Liver (tissue), 8 donors: ENCODE measurements at regions not wholly inside any gene's neighbourhood (a gene's known extent, or its start where the extent isn't known, plus 50 kb on each side); places are given as distances from the start of the nearest gene placed in this dataset.
"Not testable (repeated sequence)": the region's sequence is repeated elsewhere in the genome, so short reads cannot be mapped to it uniquely, and the experiment has no call there.

Source experiments
- DNase-seq: peaks from one replicate; pipeline ENCODE4 v3.0.0-alpha.2; 2017; ENCODE audit warnings: low spot score
- H3K27ac ChIP-seq, 2 donors: one replicate each; pipeline ENCODE4 v1.7.0; 2013; ENCODE audit warnings: inconsistent platforms in 2 of 2, low read length in 2 of 2, control low read depth in 1 of 2, low read depth in 1 of 2, mild to moderate bottlenecking in 1 of 2
- H3K27me3 ChIP-seq, 4 donors: one replicate each; pipeline versions ENCODE4 v1.6.1 to v1.7.0; 2013; ENCODE audit warnings: low read length in 3 of 4, inconsistent platforms in 1 of 4, mild to moderate bottlenecking in 1 of 4, moderate library complexity in 1 of 4; ENCODE audit not compliant: control insufficient read depth in 4 of 4, insufficient read depth in 4 of 4
- H3K36me3 ChIP-seq, 4 donors: one replicate each; pipeline versions ENCODE4 v1.6.1 to v1.7.0; 2013; ENCODE audit warnings: low read length in 3 of 4, mild to moderate bottlenecking in 3 of 4, low read depth in 1 of 4, moderate library complexity in 1 of 4; ENCODE audit not compliant: control insufficient read depth in 4 of 4, insufficient read depth in 3 of 4
- H3K4me1 ChIP-seq, 4 donors: one replicate each; pipeline versions ENCODE4 v1.6.1 to v1.7.0; 2013; ENCODE audit warnings: low read length in 3 of 4, mild to moderate bottlenecking in 3 of 4, moderate library complexity in 1 of 4; ENCODE audit not compliant: control insufficient read depth in 4 of 4, insufficient read depth in 4 of 4
- H3K4me3 ChIP-seq, 3 donors: one replicate each; pipeline versions ENCODE4 v1.6.1 to v1.7.0; 2013; ENCODE audit warnings: low read length in 3 of 3, control low read depth in 1 of 3, low read depth in 1 of 3, mild to moderate bottlenecking in 1 of 3
- H3K9ac ChIP-seq, 2 donors: one replicate each; pipeline ENCODE4 v1.7.0; 2013; ENCODE audit warnings: low read length in 2 of 2, mild to moderate bottlenecking in 2 of 2, moderate library complexity in 2 of 2, control low read depth in 1 of 2, low read depth in 1 of 2
- H3K9me3 ChIP-seq, 4 donors: one replicate each; pipeline versions ENCODE4 v1.6.1 to v1.7.0; 2013; ENCODE audit warnings: low read length in 3 of 4; ENCODE audit not compliant: control insufficient read depth in 4 of 4
- ATF3 ChIP-seq: IDR thresholded peaks from 2 replicates; pipeline ENCODE4 v1.6.1; 2016; ENCODE audit warnings: antibody characterized with exemption
- CTCF ChIP-seq: fragments of 150-350 bp; IDR thresholded peaks from 2 replicates; pipeline ENCODE4 v1.5.1; 2017; ENCODE audit warnings: improper control_type of control experiment, low read depth, low read length; ENCODE audit not compliant: missing input control
- EGR1 ChIP-seq, 2 donors: IDR thresholded peaks; 2 replicates each; pipeline ENCODE4 v1.6.1; 2016 to 2018; ENCODE audit warnings: antibody characterized with exemption in 2 of 2, low read depth in 2 of 2
- FOXA1 ChIP-seq: IDR thresholded peaks from 2 replicates; pipeline ENCODE4 v1.6.1; 2016; ENCODE audit warnings: antibody characterized with exemption
- FOXA2 ChIP-seq: IDR thresholded peaks from 2 replicates; pipeline ENCODE4 v1.6.1; 2016; ENCODE audit warnings: antibody characterized with exemption
- GABPA ChIP-seq, 2 donors: IDR thresholded peaks in 1 of 2; conservative IDR thresholded peaks in 1 of 2; 2 replicates each; pipeline ENCODE4 v1.6.1; 2016; ENCODE audit warnings: antibody characterized with exemption in 2 of 2, mild to moderate bottlenecking in 1 of 2, moderate library complexity in 1 of 2
- HNF4A ChIP-seq, 2 donors: conservative IDR thresholded peaks; 2 replicates each; pipeline ENCODE4 v1.6.1; 2016; ENCODE audit warnings: antibody characterized with exemption in 2 of 2, mild to moderate bottlenecking in 2 of 2
- HNF4G ChIP-seq: IDR thresholded peaks from 2 replicates; pipeline ENCODE4 v1.6.1; 2016; ENCODE audit warnings: antibody characterized with exemption
- JUND ChIP-seq, 2 donors: IDR thresholded peaks; 2 replicates each; pipeline ENCODE4 v1.6.1; 2016; ENCODE audit warnings: antibody characterized with exemption in 2 of 2
- NR2F2 ChIP-seq: IDR thresholded peaks from 2 replicates; pipeline ENCODE4 v1.6.1; 2016; ENCODE audit warnings: antibody characterized with exemption
- RAD21 ChIP-seq, 2 donors: IDR thresholded peaks; 2 replicates each; pipeline ENCODE4 v1.6.1; 2016; ENCODE audit warnings: antibody characterized with exemption in 2 of 2, mild to moderate bottlenecking in 2 of 2
- REST ChIP-seq: IDR thresholded peaks from 2 replicates; pipeline ENCODE4 v1.6.1; 2016; ENCODE audit warnings: antibody characterized with exemption, mild to moderate bottlenecking
- RXRA ChIP-seq, 2 donors: IDR thresholded peaks; 2 replicates each; pipeline ENCODE4 v1.6.1; 2017 to 2018; ENCODE audit warnings: antibody characterized with exemption in 2 of 2, mild to moderate bottlenecking in 1 of 2
- SP1 ChIP-seq: IDR thresholded peaks from 2 replicates; pipeline ENCODE4 v1.6.1; 2018; ENCODE audit warnings: antibody characterized with exemption, mild to moderate bottlenecking
- TAF1 ChIP-seq: conservative IDR thresholded peaks from 2 replicates; pipeline ENCODE4 v1.6.1; 2016; ENCODE audit warnings: antibody characterized with exemption, mild to moderate bottlenecking
- YY1 ChIP-seq: IDR thresholded peaks from 2 replicates; pipeline ENCODE4 v1.6.1; 2016; ENCODE audit warnings: antibody characterized with exemption, mild to moderate bottlenecking
- WGBS: extraction: QIAGEN DNeasy Blood & Tissue Kit; methylation state at CpG from one replicate; pipeline ENCODE4 v1.1.7; 2013; 5-methylcytosine and 5-hydroxymethylcytosine counted together
- TF ChIP-seq, protein P1 (sequence below): IDR thresholded peaks from 2 replicates; pipeline ENCODE4 v1.6.1; 2016; ENCODE audit warnings: antibody characterized with exemption
- TF ChIP-seq, protein P2 (sequence below): IDR thresholded peaks from 2 replicates; pipeline ENCODE4 v1.6.1; 2016; ENCODE audit warnings: antibody characterized with exemption
- donor health status: healthy.
- donor health status: healthy.
- donor health status: healthy.
- donor health status: healthy.
- donor health status: healthy.

GRCh38 chr21:28124541-28124940 is 868.1 kb downstream of the LTN1 start:
- Histone ChIP-seq H3K9me3 (no peaks in the 10 kb centered on the region), H3K9ac (no peak overlapping the region), H3K4me1 (no peaks in the 10 kb centered on the region), H3K36me3 (no peaks in the 10 kb centered on the region), H3K27me3 (no peaks in the 10 kb centered on the region), H3K27ac (no peak overlapping the region), H3K4me3 (no peak overlapping the region)
- 88% methylated on average over 2 of the region's 2 CpGs for WGBS
- DNase-seq: no peak
- TF ChIP-seq CTCF: no peak
- TF ChIP-seq RAD21 (IDR thresholded peaks at IDR 0.05): no peak
- TF ChIP-seq REST: no peak
- TF ChIP-seq, protein P1, sequence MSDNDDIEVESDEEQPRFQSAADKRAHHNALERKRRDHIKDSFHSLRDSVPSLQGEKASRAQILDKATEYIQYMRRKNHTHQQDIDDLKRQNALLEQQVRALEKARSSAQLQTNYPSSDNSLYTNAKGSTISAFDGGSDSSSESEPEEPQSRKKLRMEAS: no peak
- TF ChIP-seq SP1: no peak
- no peak for TF ChIP-seq YY1
- TF ChIP-seq FOXA1: no peak
- TF ChIP-seq ATF3: no peak
- TF ChIP-seq HNF4A (conservative IDR thresholded peaks at IDR 0.05): no peak
- TF ChIP-seq, protein P2, sequence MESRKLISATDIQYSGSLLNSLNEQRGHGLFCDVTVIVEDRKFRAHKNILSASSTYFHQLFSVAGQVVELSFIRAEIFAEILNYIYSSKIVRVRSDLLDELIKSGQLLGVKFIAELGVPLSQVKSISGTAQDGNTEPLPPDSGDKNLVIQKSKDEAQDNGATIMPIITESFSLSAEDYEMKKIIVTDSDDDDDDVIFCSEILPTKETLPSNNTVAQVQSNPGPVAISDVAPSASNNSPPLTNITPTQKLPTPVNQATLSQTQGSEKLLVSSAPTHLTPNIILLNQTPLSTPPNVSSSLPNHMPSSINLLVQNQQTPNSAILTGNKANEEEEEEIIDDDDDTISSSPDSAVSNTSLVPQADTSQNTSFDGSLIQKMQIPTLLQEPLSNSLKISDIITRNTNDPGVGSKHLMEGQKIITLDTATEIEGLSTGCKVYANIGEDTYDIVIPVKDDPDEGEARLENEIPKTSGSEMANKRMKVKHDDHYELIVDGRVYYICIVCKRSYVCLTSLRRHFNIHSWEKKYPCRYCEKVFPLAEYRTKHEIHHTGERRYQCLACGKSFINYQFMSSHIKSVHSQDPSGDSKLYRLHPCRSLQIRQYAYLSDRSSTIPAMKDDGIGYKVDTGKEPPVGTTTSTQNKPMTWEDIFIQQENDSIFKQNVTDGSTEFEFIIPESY: no peak
- no peak for TF ChIP-seq GABPA (IDR thresholded peaks at IDR 0.05 in 1 of 2, conservative IDR thresholded peaks at IDR 0.05 in 1 of 2)
- TF ChIP-seq NR2F2: no peak
- no peak for TF ChIP-seq JUND (IDR thresholded peaks at IDR 0.05)
- TF ChIP-seq EGR1 (IDR thresholded peaks at IDR 0.05; ENCODE audit: low read depth in 2 of 2): no peak
- TF ChIP-seq HNF4G: no peak
- no peak for TF ChIP-seq TAF1

- Histone ChIP-seq H3K4me1 (no peaks in the 10 kb centered on the region), H3K36me3 (no peaks in the 10 kb centered on the region), H3K9me3 (no peaks in the 10 kb centered on the region), H3K27ac (no peak overlapping the region), H3K27me3 (no peaks in the 10 kb centered on the region), H3K9ac (no peak overlapping the region), H3K4me3 (no peak overlapping the region)
- DNase-seq: no peak
- WGBS: 96% methylated on average over 3 of the region's 3 CpGs
- TF ChIP-seq EGR1 (IDR thresholded peaks at IDR 0.05; ENCODE audit: low read depth in 2 of 2): no peak
- no peak for TF ChIP-seq HNF4A (conservative IDR thresholded peaks at IDR 0.05)
- TF ChIP-seq FOXA2: no peak
- no peak for TF ChIP-seq JUND (IDR thresholded peaks at IDR 0.05)
- TF ChIP-seq YY1: no peak
- no peak for TF ChIP-seq CTCF
- no peak for TF ChIP-seq RXRA (IDR thresholded peaks at IDR 0.05)
- TF ChIP-seq NR2F2: no peak
- TF ChIP-seq GABPA (IDR thresholded peaks at IDR 0.05 in 1 of 2, conservative IDR thresholded peaks at IDR 0.05 in 1 of 2): no peak
Measured at GRCh38 chr21:28118570-28118969, 874.1 kb downstream of the LTN1 start.

- H3K4me3 ChIP-seq, H3K27ac ChIP-seq, H3K9me3 ChIP-seq, H3K4me1 ChIP-seq, H3K27me3 ChIP-seq, H3K36me3 ChIP-seq, DNase-seq, H3K9ac ChIP-seq: not testable (repeated sequence)
- 91% methylated on average over 5 of the region's 5 CpGs for WGBS
Measured at GRCh38 chr21:28114986-28115385, 877.7 kb downstream of the LTN1 start.
